WTC11 (cell line): ENCODE measurements at regions not wholly inside any gene's neighbourhood (a gene's known extent, or its start where the extent isn't known, plus 50 kb on each side); places are given as distances from the start of the nearest gene placed in this dataset.

Experiments used
- AFF4 ChIP-seq: sonication (generic); formaldehyde crosslinking; IDR thresholded peaks from 2 replicates; pipeline ENCODE4 v1.8.1; 2023; ENCODE audit warnings: mild to moderate bottlenecking, missing genetic modification reagents, borderline replicate concordance
- ATF1 ChIP-seq: sonication (generic); formaldehyde crosslinking; IDR thresholded peaks from 2 replicates; pipeline ENCODE4 v1.8.1; 2023; ENCODE audit warnings: mild to moderate bottlenecking, moderate library complexity, missing genetic modification reagents
- ATF2 ChIP-seq: sonication (generic); formaldehyde crosslinking; IDR thresholded peaks from 2 replicates; pipeline ENCODE4 v1.8.1; 2022; ENCODE audit warnings: low read depth, missing genetic modification reagents, borderline replicate concordance
- CTCF ChIP-seq: fragments of 200-600 bp; IDR thresholded peaks from 2 replicates; pipeline ENCODE4 v1.8.0; 2022; ENCODE audit warnings: antibody characterized with exemption
- ESRRA ChIP-seq: sonication (generic); formaldehyde crosslinking; IDR thresholded peaks from 2 replicates; pipeline ENCODE4 v1.8.1; 2022; ENCODE audit warnings: mild to moderate bottlenecking, missing genetic modification reagents, borderline replicate concordance
- HMGXB4 ChIP-seq: sonication (generic); formaldehyde crosslinking; IDR thresholded peaks from 2 replicates; pipeline ENCODE4 v1.8.1; 2023; ENCODE audit warnings: mild to moderate bottlenecking, moderate library complexity, missing genetic modification reagents
- MAX ChIP-seq: sonication (generic); formaldehyde crosslinking; IDR thresholded peaks from 2 replicates; pipeline ENCODE4 v1.8.0; 2022; ENCODE audit warnings: mild to moderate bottlenecking, missing genetic modification reagents
- USF2 ChIP-seq: sonication (generic); formaldehyde crosslinking; IDR thresholded peaks from 2 replicates; pipeline ENCODE4 v1.8.1; 2023; ENCODE audit warnings: mild to moderate bottlenecking, missing genetic modification reagents, moderate library complexity
- ZBTB21 ChIP-seq: sonication (generic); formaldehyde crosslinking; IDR thresholded peaks from 2 replicates; pipeline ENCODE4 v1.8.1; 2023; ENCODE audit warnings: mild to moderate bottlenecking, missing genetic modification reagents, borderline replicate concordance
- ZBTB43 ChIP-seq: sonication (generic); formaldehyde crosslinking; IDR thresholded peaks from 2 replicates; pipeline ENCODE4 v1.8.1; 2023; ENCODE audit warnings: mild to moderate bottlenecking, missing genetic modification reagents

GRCh38 chr3:174436367-174436766 lies 422.8 kb upstream of the NAALADL2 start:
- TF ChIP-seq MAX (CRISPR knock-in tag): no peak
- no peak for TF ChIP-seq ZBTB21 (CRISPR knock-in tag)
- TF ChIP-seq CTCF: no peak
- no peak for TF ChIP-seq HMGXB4 (CRISPR knock-in tag)
- TF ChIP-seq ATF1 (CRISPR knock-in tag): no peak
- TF ChIP-seq AFF4 (CRISPR knock-in tag): no peak
- TF ChIP-seq ESRRA (CRISPR knock-in tag): no peak
- no peak for TF ChIP-seq ATF2 (CRISPR knock-in tag)
- no peak for TF ChIP-seq ZBTB43 (CRISPR knock-in tag)
- TF ChIP-seq USF2 (CRISPR knock-in tag): no peak
